WI38 (cell line): ENCODE measurements at regions not wholly inside any gene's neighbourhood (a gene's known extent, or its start where the extent isn't known, plus 50 kb on each side); places are given as distances from the start of the nearest gene placed in this dataset.

Experiments
- H3K4me3 ChIP-seq: 2 replicates; pipeline ENCODE4 v1.5.1; 2011; ENCODE audit warnings: low read depth, mild to moderate bottlenecking, control low read depth, low read length
- CTCF ChIP-seq: IDR thresholded peaks from 2 replicates; pipeline ENCODE4 v1.5.1; 2012; ENCODE audit warnings: low read depth, mild to moderate bottlenecking, control low read depth, low read length

- no peak for TF ChIP-seq CTCF
- H3K4me3 ChIP-seq = no peak overlapping the region
Observed at GRCh38 chr2:180520921-180521581, 459.4 kb upstream of the UBE2E3 start.

GRCh38 chr2:180520206-180520605, 460.2 kb upstream of the UBE2E3 start:
- no peak for TF ChIP-seq CTCF
- no peak overlapping the region for H3K4me3 ChIP-seq

- H3K4me3 ChIP-seq = no peak overlapping the region
- TF ChIP-seq CTCF = no peak
Observed at GRCh38 chr2:180519276-180519675, 461.1 kb upstream of the UBE2E3 start.

GRCh38 chr2:180516232-180516631, 464.2 kb upstream of the UBE2E3 start:
- no peak for TF ChIP-seq CTCF
- no peak overlapping the region for H3K4me3 ChIP-seq

GRCh38 chr2:180513389-180513788, 467.0 kb upstream of the UBE2E3 start:
- TF ChIP-seq CTCF = no peak
- H3K4me3 ChIP-seq = no peak overlapping the region

- H3K4me3 ChIP-seq = no peak overlapping the region
- TF ChIP-seq CTCF = no peak
Observed at GRCh38 chr2:180508458-180508857, 471.9 kb upstream of the UBE2E3 start.

GRCh38 chr2:180507028-180507427, 473.4 kb upstream of the UBE2E3 start:
- H3K4me3 ChIP-seq = no peak overlapping the region
- TF ChIP-seq CTCF = no peak
